ENCODE measurements at regions not wholly inside any gene's neighbourhood (a gene's known extent, or its start where the extent isn't known, plus 50 kb on each side); places are given as distances from the start of the nearest gene placed in this dataset.
"Not testable (repeated sequence)": the region's sequence is repeated elsewhere in the genome, so short reads cannot be mapped to it uniquely, and the experiment has no call there.

GRCh38 chr1:55876276-55877060 is 661.3 kb upstream of the USP24 start:
- no peak for DNase-seq (ENCODE audit: low spot score)

GRCh38 chr1:55870106-55870505 is 654.9 kb upstream of the USP24 start:
- peak; percentile 41 for DNase-seq (ENCODE audit: low spot score)

- DNase-seq (ENCODE audit: low spot score), result peak; percentile 50
These were observed 653.9 kb upstream of the USP24 start for GRCh38 chr1:55869065-55869464.

GRCh38 chr1:55868026-55868425 is 652.9 kb upstream of the USP24 start:
- DNase-seq (ENCODE audit: low spot score), result peak; percentile 22

GRCh38 chr1:55867304-55867843 is 652.2 kb upstream of the USP24 start:
- DNase-seq (ENCODE audit: low spot score), result no peak

GRCh38 chr1:55865778-55866177 is 650.6 kb upstream of the USP24 start:
- DNase-seq (ENCODE audit: low spot score), result not testable (repeated sequence)

- no peak for DNase-seq (ENCODE audit: low spot score)
These were observed 649.1 kb upstream of the USP24 start for GRCh38 chr1:55864251-55864650.

GRCh38 chr1:55861676-55862340 is 646.6 kb upstream of the USP24 start:
- DNase-seq (ENCODE audit: low spot score), result no peak

- DNase-seq (ENCODE audit: low spot score), result no peak
These were observed 645.8 kb upstream of the USP24 start for GRCh38 chr1:55860798-55861519.

- DNase-seq (ENCODE audit: low spot score), result no peak
These were observed 645.2 kb upstream of the USP24 start for GRCh38 chr1:55860326-55860725.

- peak; percentile 54 for DNase-seq (ENCODE audit: low spot score)
These were observed 639.7 kb upstream of the USP24 start for GRCh38 chr1:55854911-55855310.

- DNase-seq (ENCODE audit: low spot score), result peak; percentile 61
These were observed 633.7 kb upstream of the USP24 start for GRCh38 chr1:55848906-55849305.

- no peak for DNase-seq (ENCODE audit: low spot score)
These were observed 630.9 kb upstream of the USP24 start for GRCh38 chr1:55846051-55846450.

- no peak for DNase-seq (ENCODE audit: low spot score)
These were observed 629.2 kb upstream of the USP24 start for GRCh38 chr1:55844322-55844721.

- DNase-seq (ENCODE audit: low spot score), result no peak
These were observed 624.5 kb upstream of the USP24 start for GRCh38 chr1:55839626-55840025.

GRCh38 chr1:55839221-55839620 is 624.1 kb upstream of the USP24 start:
- DNase-seq (ENCODE audit: low spot score), result no peak

GRCh38 chr1:55836086-55836485 is 620.9 kb upstream of the USP24 start:
- no peak for DNase-seq (ENCODE audit: low spot score)

GRCh38 chr1:55833529-55834091 is 618.4 kb upstream of the USP24 start:
- DNase-seq (ENCODE audit: low spot score), result peak; percentile 64

- no peak for DNase-seq (ENCODE audit: low spot score)
These were observed 616.6 kb upstream of the USP24 start for GRCh38 chr1:55831759-55832158.

GRCh38 chr1:55828044-55828443 is 612.9 kb upstream of the USP24 start:
- no peak for DNase-seq (ENCODE audit: low spot score)

- peak; percentile 87 for DNase-seq (ENCODE audit: low spot score)
These were observed 612.2 kb upstream of the USP24 start for GRCh38 chr1:55827350-55827749.

- peak; percentile 32 for DNase-seq (ENCODE audit: low spot score)
These were observed 611.4 kb upstream of the USP24 start for GRCh38 chr1:55826381-55827080.

All from AG08395 (cell line).